ENCODE measurements at regions not wholly inside any gene's neighbourhood (a gene's known extent, or its start where the extent isn't known, plus 50 kb on each side); places are given as distances from the start of the nearest gene placed in this dataset.

DNA sequence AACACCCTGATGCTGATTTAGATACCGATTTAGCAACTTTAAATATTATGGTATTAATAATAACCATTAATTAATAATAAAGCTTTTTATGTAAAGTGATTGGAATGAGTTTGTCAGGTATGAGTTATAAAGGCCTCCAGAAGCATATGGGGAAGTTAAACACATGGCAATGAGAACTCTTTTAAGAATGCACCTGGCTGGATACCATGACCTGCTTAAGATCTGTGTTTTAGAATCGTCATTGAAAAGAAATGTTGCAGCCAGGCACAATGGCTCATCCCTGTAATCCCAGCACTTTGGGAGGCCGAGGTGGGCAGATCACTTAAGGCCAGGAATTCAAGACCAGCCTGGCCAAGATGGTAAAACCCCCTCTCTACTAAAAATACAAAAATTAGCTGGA lies 197.5 kb downstream of the SOX4 start:
- no peak overlapping the region for H3K9ac ChIP-seq (ENCODE audit: control insufficient read depth, extremely low read depth, insufficient read depth, low read length)
- H3K4me2 ChIP-seq (ENCODE audit: control insufficient read depth, extremely low read depth, insufficient read depth, low read depth, low read length) = no peak overlapping the region
- no peak for FAIRE-seq
- H3K27ac ChIP-seq (ENCODE audit: control insufficient read depth, insufficient read depth, low read length) = no peak overlapping the region
- DNase-seq (ENCODE audit: low read depth, low spot score) = no peak
- dilution Hi-C loops (cut with MboI; ENCODE audit: extremely low pct_ligation_motif_present, low sequenced_read_pairs) = no loop called here
- no peaks in the 10 kb centered on the region for H3K4me1 ChIP-seq (ENCODE audit: control insufficient read depth, extremely low read depth, insufficient read depth, low read length)
- no peak overlapping the region for H3K4me3 ChIP-seq (ENCODE audit: control insufficient read depth in 2 of 3, extremely low read depth in 1 of 3, insufficient read depth in 2 of 3, low read depth in 1 of 3, low read length in 3 of 3)
- H2AFZ ChIP-seq (ENCODE audit: control insufficient read depth, low read length) = no peak overlapping the region
- H3K36me3 ChIP-seq (ENCODE audit: control insufficient read depth in 2 of 2, extremely low read depth in 1 of 2, insufficient read depth in 2 of 2, low read length in 2 of 2) = no peaks in the 10 kb centered on the region
- no peak for TF ChIP-seq EZH2 (IDR thresholded peaks at IDR 0.05; ENCODE audit: low read length)
- H3K79me2 ChIP-seq (ENCODE audit: control insufficient read depth, insufficient read depth, low read length) = no peaks in the 10 kb centered on the region
- no peaks in the 10 kb centered on the region for H3K27me3 ChIP-seq (ENCODE audit: control insufficient read depth, extremely low read depth, insufficient read depth, low read length)
- H4K20me1 ChIP-seq (ENCODE audit: control insufficient read depth, extremely low read depth, insufficient read depth, low read length) = no peaks in the 10 kb centered on the region
- H3K9me3 ChIP-seq (ENCODE audit: control insufficient read depth, low read depth, low read length) = no peaks in the 10 kb centered on the region
- H3K9me1 ChIP-seq (ENCODE audit: control insufficient read depth, extremely low read depth, insufficient read depth, low read length) = no peaks in the 10 kb centered on the region

GRCh38 chr6:21791581-21791980 lies 198.0 kb downstream of the SOX4 start:
- FAIRE-seq = no peak
- H3K9me3 ChIP-seq (ENCODE audit: control insufficient read depth, low read depth, low read length) = no peaks in the 10 kb centered on the region

More at GRCh38 chr6:21791581-21791980, 198.0 kb downstream of the SOX4 start:
- no peak for DNase-seq (ENCODE audit: low read depth, low spot score)
- Histone ChIP-seq H3K4me3 (ENCODE audit: control insufficient read depth in 2 of 3, extremely low read depth in 1 of 3, insufficient read depth in 2 of 3, low read depth in 1 of 3, low read length in 3 of 3) (no peak overlapping the region), H3K9me1 (ENCODE audit: control insufficient read depth, extremely low read depth, insufficient read depth, low read length) (no peaks in the 10 kb centered on the region), H2AFZ (ENCODE audit: control insufficient read depth, low read length) (no peak overlapping the region), H3K4me1 (ENCODE audit: control insufficient read depth, extremely low read depth, insufficient read depth, low read length) (no peaks in the 10 kb centered on the region), H3K27me3 (ENCODE audit: control insufficient read depth, extremely low read depth, insufficient read depth, low read length) (no peaks in the 10 kb centered on the region), H3K4me2 (ENCODE audit: control insufficient read depth, extremely low read depth, insufficient read depth, low read depth, low read length) (no peak overlapping the region), H3K36me3 (ENCODE audit: control insufficient read depth in 2 of 2, extremely low read depth in 1 of 2, insufficient read depth in 2 of 2, low read length in 2 of 2) (no peaks in the 10 kb centered on the region), H4K20me1 (ENCODE audit: control insufficient read depth, extremely low read depth, insufficient read depth, low read length) (no peaks in the 10 kb centered on the region), H3K27ac (ENCODE audit: control insufficient read depth, insufficient read depth, low read length) (no peak overlapping the region), H3K9ac (ENCODE audit: control insufficient read depth, extremely low read depth, insufficient read depth, low read length) (no peak overlapping the region), H3K79me2 (ENCODE audit: control insufficient read depth, insufficient read depth, low read length) (no peaks in the 10 kb centered on the region)
- no peak for TF ChIP-seq EZH2 (IDR thresholded peaks at IDR 0.05; ENCODE audit: low read length)
- no peak for TF ChIP-seq CTCF (optimal IDR thresholded peaks at IDR 0.05 in 1 of 3, IDR thresholded peaks at IDR 0.05 in 1 of 3, conservative IDR thresholded peaks at IDR 0.05 in 1 of 3; ENCODE audit: extremely low read depth in 1 of 3, insufficient read depth in 2 of 3, low read length in 3 of 3)
- dilution Hi-C loops (cut with MboI; ENCODE audit: extremely low pct_ligation_motif_present, low sequenced_read_pairs) = no loop called here

Measured in keratinocyte (primary cell).